ENCODE measurements at regions not wholly inside any gene's neighbourhood (a gene's known extent, or its start where the extent isn't known, plus 50 kb on each side); places are given as distances from the start of the nearest gene placed in this dataset.

DNA sequence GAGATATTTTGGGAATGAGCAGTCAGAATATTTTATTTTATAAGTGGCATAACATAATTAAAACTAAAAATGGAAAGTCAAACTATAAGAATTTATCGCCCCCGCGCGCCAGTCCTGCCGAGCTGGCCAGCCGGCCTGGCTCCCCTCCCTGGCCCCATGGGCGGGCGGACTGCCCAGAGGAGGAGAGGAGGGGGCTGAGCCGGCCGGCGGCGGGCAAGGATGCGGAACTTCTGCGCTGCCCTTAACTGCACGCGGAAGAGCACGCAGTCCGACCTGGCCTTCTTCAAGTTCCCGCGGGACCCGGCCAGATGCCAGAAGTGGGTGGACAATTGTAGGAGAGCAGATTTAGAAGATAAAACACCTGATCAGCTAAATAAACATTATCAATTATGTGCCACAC, 96.8 kb downstream of the DKK1 start:
- BruUV-seq (replicated peaks), result no TSS peak
- no peak overlapping the region for H2AFZ ChIP-seq (ENCODE audit: low read depth, low read length)
- H3K4me2 ChIP-seq (ENCODE audit: insufficient read depth, low read length), result no peak overlapping the region
- FAIRE-seq, result no peak
- no peaks in the 10 kb centered on the region for H3K9me3 ChIP-seq (replicated peaks; ENCODE audit: control insufficient read depth, insufficient read depth, low read length)
- H3K36me3 ChIP-seq (ENCODE audit: control insufficient read depth in 2 of 2, extremely low read depth in 1 of 2, insufficient read depth in 2 of 2, low read length in 2 of 2), result no peaks in the 10 kb centered on the region
- no peaks in the 10 kb centered on the region for H3K27me3 ChIP-seq (ENCODE audit: control insufficient read depth in 2 of 2, insufficient read depth in 2 of 2, low read length in 2 of 2)
- H3K4me3 ChIP-seq (replicated peaks in 1 of 3; ENCODE audit: insufficient read depth in 1 of 3, low read depth in 1 of 3, low read length in 3 of 3), result no peak overlapping the region
- no peaks in the 10 kb centered on the region for H3K9me1 ChIP-seq (replicated peaks; ENCODE audit: control insufficient read depth, extremely low read depth, insufficient read depth, low read length)
- H3K9ac ChIP-seq (replicated peaks; ENCODE audit: extremely low read depth, insufficient read depth, low read length), result no peak overlapping the region
- CTCF ChIA-PET, result no interaction called here
- no peak overlapping the region for H3K27ac ChIP-seq (ENCODE audit: insufficient read depth, low read depth, low read length)
- intact Hi-C loops (cut with micrococcal nuclease) (no loop called here), dilution Hi-C loops (cut with MboI; ENCODE audit: extremely low pct_ligation_motif_present, low sequenced_read_pairs) (no loop called here)
- peaks cover 4% of the 10 kb centered on the region for H3K4me1 ChIP-seq (ENCODE audit: control insufficient read depth, extremely low read depth, insufficient read depth, low read length)
- no peak for TF ChIP-seq POLR2A (IDR thresholded peaks at IDR 0.05; ENCODE audit: low read depth, low read length)
- TF ChIP-seq POLR2AphosphoS5 (IDR thresholded peaks at IDR 0.05; ENCODE audit: insufficient read depth, low read depth, low read length), result no peak
- no peak for DNase-seq (ENCODE audit: low read depth, low spot score)
- no peaks in the 10 kb centered on the region for H3K79me2 ChIP-seq (ENCODE audit: control insufficient read depth, insufficient read depth, low read length)
- POLR2A ChIA-PET, result no interaction called here
- no peaks in the 10 kb centered on the region for H4K20me1 ChIP-seq (replicated peaks; ENCODE audit: control insufficient read depth, extremely low read depth, insufficient read depth, low read length)

DNA sequence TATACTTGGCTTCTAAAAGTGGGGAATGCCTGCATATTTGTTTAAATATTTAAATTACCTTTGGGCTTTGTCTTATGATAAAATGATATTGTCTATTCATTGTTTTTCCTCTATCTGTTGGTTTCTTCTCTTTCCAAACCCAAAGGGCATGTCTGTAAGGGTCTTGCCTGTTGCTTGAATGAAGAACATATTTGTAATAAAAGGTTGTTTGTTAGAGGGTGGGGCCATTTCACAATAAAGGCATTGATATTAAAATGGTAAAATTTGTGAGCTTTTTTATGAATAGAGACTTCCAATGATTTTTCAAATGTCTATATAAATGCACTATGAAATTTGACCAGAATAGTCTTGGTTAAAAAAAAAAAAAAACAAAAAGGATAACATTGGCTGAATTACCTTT, 105.2 kb downstream of the DKK1 start:
- dilution Hi-C loops (cut with MboI; ENCODE audit: extremely low pct_ligation_motif_present, low sequenced_read_pairs), result no loop called here

More for the DNA sequence above, 105.2 kb downstream of the DKK1 start:
- no peaks in the 10 kb centered on the region for H3K27me3 ChIP-seq (ENCODE audit: control insufficient read depth in 2 of 2, insufficient read depth in 2 of 2, low read length in 2 of 2)
- FAIRE-seq, result no peak
- no peaks in the 10 kb centered on the region for H4K20me1 ChIP-seq (replicated peaks; ENCODE audit: control insufficient read depth, extremely low read depth, insufficient read depth, low read length)
- intact Hi-C loops (cut with micrococcal nuclease), result no loop called here
- no peaks in the 10 kb centered on the region for H3K9me1 ChIP-seq (replicated peaks; ENCODE audit: control insufficient read depth, extremely low read depth, insufficient read depth, low read length)
- no peak overlapping the region for H3K4me2 ChIP-seq (ENCODE audit: insufficient read depth, low read length)
- peaks cover 9% of the 10 kb centered on the region for H3K4me1 ChIP-seq (ENCODE audit: control insufficient read depth, extremely low read depth, insufficient read depth, low read length)
- H2AFZ ChIP-seq (ENCODE audit: low read depth, low read length), result no peak overlapping the region
- BruUV-seq (replicated peaks), result no TSS peak
- H3K4me3 ChIP-seq (replicated peaks in 1 of 3; ENCODE audit: insufficient read depth in 1 of 3, low read depth in 1 of 3, low read length in 3 of 3), result no peak overlapping the region
- H3K9me3 ChIP-seq (replicated peaks; ENCODE audit: control insufficient read depth, insufficient read depth, low read length), result no peaks in the 10 kb centered on the region
- no peaks in the 10 kb centered on the region for H3K79me2 ChIP-seq (ENCODE audit: control insufficient read depth, insufficient read depth, low read length)
- DNase-seq (ENCODE audit: low read depth, low spot score), result no peak
- TF ChIP-seq MYC (IDR thresholded peaks at IDR 0.05; ENCODE audit: low read depth, low read length) (no peak), JUN (IDR thresholded peaks at IDR 0.05; ENCODE audit: borderline replicate concordance, insufficient read depth, insufficient read length, low read depth) (no peak), GATA2 (IDR thresholded peaks at IDR 0.05; ENCODE audit: insufficient read depth, insufficient read length, low read depth, low read length) (no peak), POLR2A (IDR thresholded peaks at IDR 0.05; ENCODE audit: low read depth, low read length) (no peak), POLR2AphosphoS5 (IDR thresholded peaks at IDR 0.05; ENCODE audit: insufficient read depth, low read depth, low read length) (no peak), FOS (IDR thresholded peaks at IDR 0.05; ENCODE audit: borderline replicate concordance, insufficient read depth, low read length) (no peak), EZH2 (IDR thresholded peaks at IDR 0.05; ENCODE audit: borderline replicate concordance, low read depth, low read length, severe bottlenecking) (no peak)
- TF ChIP-seq, protein P1, sequence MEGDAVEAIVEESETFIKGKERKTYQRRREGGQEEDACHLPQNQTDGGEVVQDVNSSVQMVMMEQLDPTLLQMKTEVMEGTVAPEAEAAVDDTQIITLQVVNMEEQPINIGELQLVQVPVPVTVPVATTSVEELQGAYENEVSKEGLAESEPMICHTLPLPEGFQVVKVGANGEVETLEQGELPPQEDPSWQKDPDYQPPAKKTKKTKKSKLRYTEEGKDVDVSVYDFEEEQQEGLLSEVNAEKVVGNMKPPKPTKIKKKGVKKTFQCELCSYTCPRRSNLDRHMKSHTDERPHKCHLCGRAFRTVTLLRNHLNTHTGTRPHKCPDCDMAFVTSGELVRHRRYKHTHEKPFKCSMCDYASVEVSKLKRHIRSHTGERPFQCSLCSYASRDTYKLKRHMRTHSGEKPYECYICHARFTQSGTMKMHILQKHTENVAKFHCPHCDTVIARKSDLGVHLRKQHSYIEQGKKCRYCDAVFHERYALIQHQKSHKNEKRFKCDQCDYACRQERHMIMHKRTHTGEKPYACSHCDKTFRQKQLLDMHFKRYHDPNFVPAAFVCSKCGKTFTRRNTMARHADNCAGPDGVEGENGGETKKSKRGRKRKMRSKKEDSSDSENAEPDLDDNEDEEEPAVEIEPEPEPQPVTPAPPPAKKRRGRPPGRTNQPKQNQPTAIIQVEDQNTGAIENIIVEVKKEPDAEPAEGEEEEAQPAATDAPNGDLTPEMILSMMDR (IDR thresholded peaks at IDR 0.05; ENCODE audit: extremely low read depth in 1 of 2, insufficient read depth in 1 of 2, low read depth in 1 of 2, low read length in 2 of 2), result no peak
- TF ChIP-seq, protein P2, sequence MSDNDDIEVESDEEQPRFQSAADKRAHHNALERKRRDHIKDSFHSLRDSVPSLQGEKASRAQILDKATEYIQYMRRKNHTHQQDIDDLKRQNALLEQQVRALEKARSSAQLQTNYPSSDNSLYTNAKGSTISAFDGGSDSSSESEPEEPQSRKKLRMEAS (IDR thresholded peaks at IDR 0.05; ENCODE audit: insufficient read depth, insufficient read length), result no peak
- POLR2A ChIA-PET, result no interaction called here
- no peak overlapping the region for H3K27ac ChIP-seq (ENCODE audit: insufficient read depth, low read depth, low read length)
- H3K36me3 ChIP-seq (ENCODE audit: control insufficient read depth in 2 of 2, extremely low read depth in 1 of 2, insufficient read depth in 2 of 2, low read length in 2 of 2), result no peaks in the 10 kb centered on the region
- no peak overlapping the region for H3K9ac ChIP-seq (replicated peaks; ENCODE audit: extremely low read depth, insufficient read depth, low read length)
- CTCF ChIA-PET, result no interaction called here
